Prostate gland (tissue), 2 donors: ENCODE measurements at regions not wholly inside any gene's neighbourhood (a gene's known extent, or its start where the extent isn't known, plus 50 kb on each side); places are given as distances from the start of the nearest gene placed in this dataset.

Experiments used
- DNase-seq: peaks from one replicate; pipeline ENCODE4 v3.0.0-alpha.2; 2019; ENCODE audit warnings: low spot score
- H3K27ac ChIP-seq, 2 donors: fragments of 200-600 bp; sonication (generic); 2 replicates each; pipeline ENCODE4 v1.5.1; 2017 to 2019
- H3K27me3 ChIP-seq: fragments of 200-600 bp; sonication (generic); replicated peaks from 2 replicates; pipeline ENCODE4 v1.5.1; 2019; ENCODE audit not compliant: insufficient read depth
- H3K36me3 ChIP-seq, 2 donors: fragments of 200-600 bp; sonication (generic); 1 replicate in 1 of 2; 2 replicates in 1 of 2; pipeline versions ENCODE4 v1.5.1 to v1.8.1; 2017 to 2019
- H3K4me1 ChIP-seq: fragments of 200-600 bp; sonication (generic); replicated peaks from 2 replicates; pipeline ENCODE4 v1.5.1; 2019
- H3K4me3 ChIP-seq, 2 donors: fragments of 200-600 bp; sonication (generic); 2 replicates each; pipeline ENCODE4 v1.5.1; 2017 to 2019
- H3K9me3 ChIP-seq: fragments of 200-600 bp; sonication (generic); 2 replicates; pipeline ENCODE4 v1.5.1; 2017
- CTCF ChIP-seq, 4 experiments: fragments of 200-600 bp in 2 of 4; fragments of 450-650 bp in 2 of 4; sonication (generic) in 2 of 4; IDR thresholded peaks; 1 replicate in 3 of 4; 2 replicates in 1 of 4; pipeline ENCODE4 v1.5.1; 2016 to 2019; ENCODE audit warnings: antibody characterized with exemption in 4 of 4, mild to moderate bottlenecking in 2 of 4, moderate library complexity in 2 of 4
- POLR2A ChIP-seq: fragments of 450-650 bp; IDR thresholded peaks from one replicate; pipeline ENCODE4 v1.6.1; 2016; ENCODE audit warnings: antibody characterized with exemption, mild to moderate bottlenecking
- POLR2AphosphoS5 ChIP-seq: sonication (generic); formaldehyde crosslinking; IDR thresholded peaks from one replicate; pipeline ENCODE4 v1.6.1; 2017; ENCODE audit warnings: antibody characterized with exemption
- WGBS: methylation state at CpG from one replicate; pipeline ENCODE4 v1.1.5; 2018; 5-methylcytosine and 5-hydroxymethylcytosine counted together
- intact Hi-C: fragments of 100-400 bp; cut with DNase I; formaldehyde crosslinking; loops from one replicate; pipeline ENCODE4 v1.14.2; 2022

DNA sequence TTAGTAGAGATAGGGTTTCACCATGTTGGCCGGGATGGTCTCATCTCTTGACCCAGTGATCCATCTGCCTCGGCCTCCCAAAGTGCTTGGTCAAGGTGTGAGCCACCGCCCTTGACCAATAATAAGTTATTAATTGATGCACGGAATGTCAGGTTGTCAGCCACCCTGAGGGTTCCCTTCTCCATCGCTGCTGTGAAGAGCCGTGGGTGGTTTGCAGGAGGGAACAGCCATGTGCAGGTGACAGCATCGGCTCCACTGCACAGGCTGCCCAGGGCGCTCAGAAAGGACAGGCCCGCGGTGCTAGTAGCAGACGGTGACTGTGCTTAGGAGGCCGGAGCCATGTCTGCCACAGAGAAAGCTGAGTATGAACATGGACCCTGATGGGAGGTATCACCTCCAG, 814.0 kb downstream of the BRD1 start:
- DNase-seq, result no peak
- H3K27me3 ChIP-seq, result no peaks in the 10 kb centered on the region
- no peaks in the 10 kb centered on the region for H3K9me3 ChIP-seq
- H3K27ac ChIP-seq, result no peak overlapping the region
- H3K36me3 ChIP-seq, result no peaks in the 10 kb centered on the region
- H3K4me1 ChIP-seq, result no peaks in the 10 kb centered on the region
- WGBS, result 92% methylated on average over 12 of the region's 12 CpGs
- intact Hi-C loops, result no loop called here
- TF ChIP-seq POLR2A, result no peak
- TF ChIP-seq CTCF (IDR thresholded peaks at IDR 0.05), result no peak
- no peak for TF ChIP-seq POLR2AphosphoS5
- no peak overlapping the region for H3K4me3 ChIP-seq

DNA sequence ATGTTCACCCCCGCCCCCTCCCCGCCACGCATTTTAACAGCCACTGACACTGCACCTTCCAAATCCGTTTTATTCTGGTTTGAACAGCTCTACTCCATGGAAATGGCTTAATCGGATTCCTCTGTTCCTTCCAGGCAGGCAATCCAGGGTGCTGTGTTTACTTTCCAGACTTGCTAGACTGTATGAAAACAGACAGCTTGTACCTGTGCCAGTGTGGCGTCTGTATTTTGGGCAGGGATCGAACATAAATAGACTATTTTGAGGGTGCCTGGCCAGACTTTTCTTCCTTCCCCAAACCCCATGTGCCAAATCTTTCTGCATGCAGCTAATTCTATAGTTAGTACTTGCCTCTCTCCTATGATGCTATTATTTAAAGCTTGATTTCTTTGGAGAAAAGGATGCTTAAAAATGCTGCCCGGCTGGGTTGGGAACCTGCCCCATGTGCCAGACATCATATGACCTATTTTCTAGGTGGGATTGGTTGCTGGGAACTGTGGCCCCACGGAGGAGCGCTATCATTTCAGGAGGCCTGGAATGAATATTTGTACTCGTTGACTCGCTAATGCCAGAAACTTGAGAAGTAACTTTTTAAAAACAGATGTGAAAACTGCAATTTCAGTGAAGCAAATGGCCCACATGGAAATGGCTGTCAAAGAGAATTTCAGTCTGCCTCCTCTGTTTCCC, 814.8 kb downstream of the BRD1 start:
- TF ChIP-seq POLR2A (no peak), POLR2AphosphoS5 (no peak)
- H3K9me3 ChIP-seq, result no peaks in the 10 kb centered on the region
- no peaks in the 10 kb centered on the region for H3K36me3 ChIP-seq
- DNase-seq, result no peak
- H3K27me3 ChIP-seq, result no peaks in the 10 kb centered on the region
- no peak overlapping the region for H3K4me3 ChIP-seq
- intact Hi-C loops, result no loop called here
- no peaks in the 10 kb centered on the region for H3K4me1 ChIP-seq
- 29% methylated on average over 12 of the region's 12 CpGs for WGBS
- H3K27ac ChIP-seq, result no peak overlapping the region

DNA sequence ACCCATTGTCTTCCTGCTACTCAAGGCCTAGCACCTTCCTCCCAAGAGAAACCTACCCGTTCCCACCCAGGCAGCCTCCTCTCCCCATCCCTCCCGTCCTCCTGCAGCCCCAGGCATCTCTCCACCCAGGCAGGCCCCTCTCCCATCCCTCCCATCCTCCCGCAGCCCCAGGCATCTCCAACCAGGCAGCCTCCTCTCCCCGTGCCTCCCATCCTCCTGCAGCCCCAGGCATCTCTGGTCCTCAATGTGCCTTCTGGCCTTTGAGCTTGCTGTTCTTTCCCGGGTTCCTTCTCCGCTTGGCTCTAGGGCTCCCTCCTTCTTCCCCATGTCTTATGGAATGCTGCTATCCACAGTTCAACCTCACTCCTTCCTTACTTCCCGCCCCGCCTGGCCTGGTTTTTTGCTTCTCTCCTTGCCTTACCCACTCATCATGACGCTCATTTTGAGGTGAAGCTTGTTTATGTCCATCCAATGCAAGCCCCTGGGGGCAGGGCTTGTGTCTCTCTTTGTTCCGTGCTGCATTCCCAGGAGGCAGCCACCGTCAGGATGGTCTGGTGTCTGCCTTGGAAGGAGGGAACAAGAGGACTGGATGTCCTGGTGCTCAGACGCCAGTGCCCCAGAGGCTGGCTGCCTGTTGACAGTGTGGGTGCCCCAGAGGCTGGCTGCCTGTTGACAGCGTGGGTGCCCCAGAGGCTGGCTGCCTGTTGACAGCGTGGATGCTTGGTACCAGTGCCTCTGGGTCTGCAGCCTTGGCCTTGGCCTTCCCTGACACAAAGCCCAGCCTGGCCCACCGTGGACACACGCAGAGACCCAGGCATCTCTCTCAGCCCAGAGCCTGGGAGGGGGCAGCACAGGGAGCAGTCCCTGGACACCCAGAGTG, 815.7 kb downstream of the BRD1 start:
- DNase-seq, result no peak
- no peaks in the 10 kb centered on the region for H3K36me3 ChIP-seq
- TF ChIP-seq CTCF (IDR thresholded peaks at IDR 0.05) (no peak), POLR2A (no peak), POLR2AphosphoS5 (no peak)
- H3K27me3 ChIP-seq, result no peaks in the 10 kb centered on the region
- H3K4me1 ChIP-seq, result no peaks in the 10 kb centered on the region
- no peak overlapping the region for H3K27ac ChIP-seq
- H3K9me3 ChIP-seq, result no peaks in the 10 kb centered on the region
- no peak overlapping the region for H3K4me3 ChIP-seq
- intact Hi-C loops, result no loop called here
- 65% methylated on average over 16 of the region's 16 CpGs for WGBS

- intact Hi-C loops, result no loop called here
- DNase-seq, result no peak
- no peak for TF ChIP-seq POLR2AphosphoS5
- H3K36me3 ChIP-seq, result no peaks in the 10 kb centered on the region
- H3K4me1 ChIP-seq, result no peaks in the 10 kb centered on the region
- H3K9me3 ChIP-seq, result no peaks in the 10 kb centered on the region
- no peak overlapping the region for H3K27ac ChIP-seq
- 76% methylated on average over 11 of the region's 11 CpGs for WGBS
- H3K27me3 ChIP-seq, result no peaks in the 10 kb centered on the region
- H3K4me3 ChIP-seq, result no peak overlapping the region
These were observed 816.3 kb downstream of the BRD1 start for GRCh38 chr22:49011379-49011768.

- H3K27ac ChIP-seq, result no peak overlapping the region
- TF ChIP-seq CTCF (IDR thresholded peaks at IDR 0.05) (no peak), POLR2A (no peak), POLR2AphosphoS5 (no peak)
- intact Hi-C loops, result no loop called here
- H3K27me3 ChIP-seq, result peaks cover 2% of the 10 kb centered on the region
- WGBS, result 78% methylated on average over 12 of the region's 12 CpGs
- no peak overlapping the region for H3K4me3 ChIP-seq
- H3K4me1 ChIP-seq, result no peaks in the 10 kb centered on the region
- no peaks in the 10 kb centered on the region for H3K36me3 ChIP-seq
- no peak for DNase-seq
- no peaks in the 10 kb centered on the region for H3K9me3 ChIP-seq
These were observed 816.8 kb downstream of the BRD1 start for GRCh38 chr22:49010901-49011300.
